ENCODE measurements at regions not wholly inside any gene's neighbourhood (a gene's known extent, or its start where the extent isn't known, plus 50 kb on each side); places are given as distances from the start of the nearest gene placed in this dataset.

GRCh38 chr18:25713103-25713502 lies 361.1 kb upstream of the ZNF521 start:
- TF ChIP-seq CTCF (IDR thresholded peaks at IDR 0.05 in 2 of 3, conservative IDR thresholded peaks at IDR 0.05 in 1 of 3; ENCODE audit: borderline replicate concordance in 1 of 3, insufficient read depth in 1 of 3, low read depth in 2 of 3, low read length in 2 of 3) = no peak
- no peak for TF ChIP-seq CEBPB (IDR thresholded peaks at IDR 0.05; ENCODE audit: low read depth)
- TF ChIP-seq POLR2AphosphoS5 (IDR thresholded peaks at IDR 0.05; ENCODE audit: low read depth, low read length) = no peak
- TF ChIP-seq SIN3A (IDR thresholded peaks at IDR 0.05; ENCODE audit: low read depth) = no peak
- TF ChIP-seq EZH2phosphoT487 (IDR thresholded peaks at IDR 0.05; ENCODE audit: borderline replicate concordance) = no peak
- TF ChIP-seq TCF7L2 (IDR thresholded peaks at IDR 0.05; ENCODE audit: borderline replicate concordance, extremely low read depth, insufficient read depth, insufficient read length) = no peak
- no peak for TF ChIP-seq REST (IDR thresholded peaks at IDR 0.05; ENCODE audit: low read depth)

Measured in HCT116 (cell line).